Right lobe of liver (tissue), 4 donors: ENCODE measurements at regions not wholly inside any gene's neighbourhood (a gene's known extent, or its start where the extent isn't known, plus 50 kb on each side); places are given as distances from the start of the nearest gene placed in this dataset.

ENCODE experiments used
- CTCF ChIP-seq, 4 donors: fragments of 200-600 bp in 3 of 4; fragments of 450-650 bp in 1 of 4; IDR thresholded peaks; one replicate each; pipeline versions ENCODE4 v1.5.1 to v1.8.0; 2016 to 2022; ENCODE audit warnings: antibody characterized with exemption in 4 of 4, mild to moderate bottlenecking in 2 of 4
- POLR2A ChIP-seq: fragments of 450-650 bp; IDR thresholded peaks from one replicate; pipeline ENCODE4 v1.6.1; 2017; ENCODE audit warnings: antibody characterized with exemption, mild to moderate bottlenecking
- donor health status: DM: no; HTN: no; CAD: no.
- donor health status: DM: no; HTN: no; CAD: no.
- donor health status: DM: no; HTN: yes; CAD: no.

- no peak for TF ChIP-seq CTCF (IDR thresholded peaks at IDR 0.05)
- no peak for TF ChIP-seq POLR2A
Measured at GRCh38 chr18:77677536-77677935, 427.9 kb downstream of the GALR1 start.
